GM23248 (cell line): ENCODE measurements at regions not wholly inside any gene's neighbourhood (a gene's known extent, or its start where the extent isn't known, plus 50 kb on each side); places are given as distances from the start of the nearest gene placed in this dataset.

ENCODE experiments used
- EZH2 ChIP-seq: fragments of 200-600 bp; sonication (generic); IDR thresholded peaks from 2 replicates; pipeline ENCODE4 v1.6.1; 2018; ENCODE audit warnings: antibody characterized with exemption, mild to moderate bottlenecking; ENCODE audit not compliant: insufficient read depth, poor library complexity, severe bottlenecking
- EZH2phosphoT487 ChIP-seq: fragments of 200-600 bp; sonication (generic); IDR thresholded peaks from 2 replicates; pipeline ENCODE4 v1.6.1; 2018; ENCODE audit warnings: antibody characterized with exemption, moderate library complexity, mild to moderate bottlenecking, low read depth; ENCODE audit not compliant: insufficient read depth

DNA sequence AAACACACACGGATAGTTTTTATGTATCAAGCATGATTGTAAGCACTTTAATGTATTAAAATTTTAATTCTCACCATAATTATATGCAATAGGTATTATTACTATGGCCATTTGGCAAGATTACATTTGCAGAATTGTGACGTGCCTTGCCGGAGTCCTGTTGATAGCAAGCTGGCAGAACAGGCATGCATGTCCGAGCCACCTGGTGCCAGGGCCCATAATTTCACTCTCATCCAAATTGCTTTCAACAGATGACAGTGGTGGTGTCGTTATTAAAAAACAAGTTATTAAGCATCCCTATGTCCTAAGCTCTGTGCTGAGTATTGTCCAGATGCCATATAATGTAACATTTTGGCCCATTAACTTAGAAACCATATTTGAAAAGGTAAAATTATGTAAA, 374.3 kb downstream of the FOXO1 start:
- TF ChIP-seq EZH2 (no peak), EZH2phosphoT487 (no peak)
